Activated T-cell treated with anti-CD3 and anti-CD28 coated beads for 4 hours (primary cell): ENCODE measurements at regions not wholly inside any gene's neighbourhood (a gene's known extent, or its start where the extent isn't known, plus 50 kb on each side); places are given as distances from the start of the nearest gene placed in this dataset.

ENCODE experiments used
- DNase-seq: peaks from one replicate; pipeline ENCODE4 v3.0.0-alpha.2; 2020

DNA sequence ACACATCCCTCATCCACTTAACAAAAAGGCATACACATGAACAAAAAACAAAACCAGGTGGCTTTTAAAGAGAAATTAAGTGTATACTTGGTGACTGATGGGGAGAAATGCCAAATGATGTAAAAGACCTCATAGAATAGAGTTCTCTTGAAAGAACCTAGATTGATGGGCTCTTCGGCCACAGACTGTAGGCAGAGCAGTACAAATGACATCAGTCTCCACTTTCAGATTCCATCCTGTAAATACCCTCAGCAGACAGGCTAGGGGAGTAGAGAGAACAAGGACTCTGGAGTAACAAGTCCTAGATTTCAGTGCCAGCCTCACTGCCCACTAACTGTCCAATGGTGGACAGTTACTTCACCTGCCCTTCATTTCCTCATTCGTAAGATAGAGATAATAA is 203.8 kb downstream of the MZT1 start:
- no peak for DNase-seq

DNA sequence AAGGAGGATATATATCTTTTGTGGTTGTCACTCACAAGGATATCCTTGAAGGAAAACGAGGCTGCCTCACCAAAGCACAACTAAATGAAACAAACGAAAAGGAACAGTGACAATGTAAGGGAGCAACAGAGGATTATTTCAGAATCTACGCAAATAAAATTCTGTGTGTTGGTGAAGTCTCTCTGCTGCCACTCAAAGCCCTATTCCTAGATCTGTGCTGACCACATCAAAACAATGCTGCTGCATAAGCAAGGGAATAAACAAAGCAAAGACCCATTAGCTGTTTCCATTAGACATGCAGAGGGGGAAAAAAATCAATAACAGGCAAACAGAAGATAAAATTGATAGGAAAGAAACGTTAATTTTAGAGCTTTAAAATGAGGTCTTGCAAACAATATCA is 204.4 kb downstream of the MZT1 start:
- DNase-seq, result no peak

DNA sequence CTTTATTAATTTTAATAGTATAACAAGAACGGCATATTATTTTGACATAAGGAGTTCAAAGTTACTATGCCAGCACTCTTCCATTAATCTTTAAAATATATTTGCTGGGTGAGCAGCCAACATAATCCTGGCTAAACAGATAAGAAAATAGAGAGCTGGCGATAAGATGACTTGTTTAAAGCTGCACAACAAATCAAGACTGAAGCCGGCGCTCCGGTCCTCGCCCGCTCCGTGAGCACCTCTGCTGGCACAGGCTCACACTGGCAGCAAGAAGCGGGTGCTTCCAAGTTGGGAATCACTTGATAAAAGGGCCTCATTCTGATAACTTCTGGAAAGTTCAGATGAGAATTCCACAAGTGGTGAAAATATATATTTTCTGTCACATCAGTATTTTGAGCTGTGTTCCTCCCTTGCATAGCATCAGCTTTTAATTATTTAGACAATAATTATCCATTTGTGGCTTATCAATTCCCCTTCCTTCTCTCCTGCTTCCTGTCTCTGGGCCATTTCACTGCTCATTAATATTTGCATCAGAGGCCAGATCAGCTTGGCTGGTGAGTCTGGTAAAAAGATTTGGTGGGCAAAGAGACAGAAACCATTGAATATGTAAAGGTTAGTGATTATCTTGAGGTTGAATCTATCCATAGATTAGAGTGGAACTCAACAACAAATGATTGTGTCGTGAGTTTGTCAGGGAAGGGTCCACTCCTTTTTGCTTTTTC is 205.3 kb downstream of the MZT1 start:
- DNase-seq, result no peak

DNA sequence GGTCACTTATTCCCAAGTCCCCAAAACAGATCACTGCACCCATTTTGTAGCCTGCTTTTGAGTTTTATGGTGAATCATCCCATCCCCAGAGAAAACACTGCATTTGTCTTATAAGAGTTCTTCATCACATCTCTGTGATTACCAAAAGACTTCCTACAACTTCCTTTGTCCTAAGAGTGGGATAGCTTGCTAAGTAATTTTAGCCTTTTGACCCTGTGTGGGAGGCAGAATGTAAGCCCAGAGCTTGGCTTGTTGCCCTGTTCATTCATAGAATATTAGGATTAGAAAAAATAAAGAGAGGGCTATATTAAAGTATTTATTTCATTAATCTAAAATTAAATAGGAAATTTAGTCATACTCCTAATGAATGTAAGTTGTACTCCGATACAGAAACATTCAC is 213.3 kb downstream of the MZT1 start:
- no peak for DNase-seq

DNA sequence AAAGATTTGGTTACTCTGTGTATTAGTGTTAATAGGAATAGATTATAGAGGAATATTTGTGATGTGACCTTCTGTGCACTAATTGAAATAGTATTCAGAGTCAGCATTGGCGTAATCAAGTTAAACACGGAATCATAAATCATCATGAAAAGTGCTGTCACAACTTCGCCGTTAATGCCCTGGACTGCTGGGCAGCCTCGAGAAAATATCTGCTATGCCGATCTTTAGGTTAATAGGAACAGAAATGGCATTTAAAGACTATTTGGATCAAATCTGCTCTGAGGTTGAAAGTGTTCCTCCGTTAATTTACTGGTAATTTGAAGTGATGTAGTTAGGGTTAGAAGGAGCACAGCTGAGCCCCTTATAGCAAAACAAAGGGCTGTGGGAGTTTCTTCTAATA is 219.0 kb downstream of the MZT1 start:
- DNase-seq, result no peak

DNA sequence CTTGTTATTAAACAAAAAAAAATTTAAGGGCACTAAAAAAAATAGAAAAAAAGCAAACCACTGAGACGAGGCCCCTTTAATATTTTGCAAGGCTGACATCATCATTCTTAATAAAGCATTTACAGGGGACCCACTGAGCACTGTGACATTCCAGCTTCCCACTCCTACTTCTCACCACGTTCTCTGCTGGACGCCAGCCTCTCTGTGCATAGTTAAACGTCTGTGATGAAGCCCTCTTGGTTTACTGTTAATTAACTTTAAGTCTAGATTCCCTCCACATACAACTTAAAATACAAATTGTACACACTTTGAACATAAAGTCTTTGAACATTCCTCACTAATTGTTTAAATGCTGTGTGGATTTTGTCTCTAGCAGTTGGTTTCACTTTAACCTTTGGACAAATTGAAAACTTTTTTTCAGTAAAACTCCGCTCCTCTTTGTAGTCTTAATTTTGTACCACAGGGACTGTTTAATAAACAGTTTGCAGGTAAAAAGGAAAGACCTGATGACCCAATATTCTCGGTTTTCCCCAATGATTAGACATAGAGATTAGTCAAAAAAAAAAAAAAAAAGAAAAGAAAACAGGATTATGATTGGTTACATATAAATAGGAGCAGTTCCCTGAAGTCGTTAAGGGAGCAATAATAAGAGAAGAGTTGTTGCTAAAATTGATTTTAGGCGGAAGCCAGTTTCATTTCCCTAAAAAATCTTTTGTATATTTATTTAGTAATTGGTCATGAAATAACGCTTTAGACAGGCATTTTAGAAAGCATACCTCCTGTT is 219.8 kb downstream of the MZT1 start:
- DNase-seq, result no peak

DNA sequence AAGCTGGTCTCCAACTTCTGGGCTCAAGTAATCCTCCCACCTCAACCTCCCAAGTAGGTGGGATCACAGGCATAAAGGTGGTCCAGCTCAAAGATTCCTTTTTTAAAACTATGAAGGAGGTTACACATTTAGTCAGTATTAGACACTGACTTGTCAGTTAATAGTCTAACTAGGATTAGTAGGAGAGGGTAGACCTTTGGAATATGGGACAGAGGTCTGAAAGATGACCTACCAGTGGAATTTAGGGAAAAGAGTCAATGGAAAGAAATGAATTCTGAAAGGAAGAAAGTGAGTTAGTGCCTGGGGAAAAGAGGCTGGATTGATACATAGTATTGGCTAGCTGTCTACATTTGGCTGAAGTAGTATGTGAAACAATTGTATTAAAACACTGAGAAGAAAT is 220.7 kb downstream of the MZT1 start:
- no peak for DNase-seq

DNA sequence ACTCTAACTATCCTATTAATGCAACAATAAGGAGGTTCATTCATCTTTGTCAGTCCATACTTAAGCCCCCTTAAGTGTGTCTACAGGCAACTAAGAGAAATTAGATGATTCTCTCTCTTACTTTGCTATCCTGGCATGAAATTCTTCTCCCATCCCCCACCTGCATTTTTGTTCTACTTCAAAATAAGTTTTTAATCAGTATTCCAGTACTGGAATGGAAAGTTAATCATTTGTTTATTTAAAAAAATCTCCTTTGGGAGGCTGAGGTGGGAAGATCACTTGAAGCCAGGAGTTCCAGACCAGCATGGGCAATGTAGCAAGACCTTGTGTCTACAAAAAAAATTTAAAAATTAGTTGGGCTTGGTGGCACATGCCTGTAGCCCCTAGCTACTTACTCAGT is 222.1 kb downstream of the MZT1 start:
- DNase-seq, result no peak

DNA sequence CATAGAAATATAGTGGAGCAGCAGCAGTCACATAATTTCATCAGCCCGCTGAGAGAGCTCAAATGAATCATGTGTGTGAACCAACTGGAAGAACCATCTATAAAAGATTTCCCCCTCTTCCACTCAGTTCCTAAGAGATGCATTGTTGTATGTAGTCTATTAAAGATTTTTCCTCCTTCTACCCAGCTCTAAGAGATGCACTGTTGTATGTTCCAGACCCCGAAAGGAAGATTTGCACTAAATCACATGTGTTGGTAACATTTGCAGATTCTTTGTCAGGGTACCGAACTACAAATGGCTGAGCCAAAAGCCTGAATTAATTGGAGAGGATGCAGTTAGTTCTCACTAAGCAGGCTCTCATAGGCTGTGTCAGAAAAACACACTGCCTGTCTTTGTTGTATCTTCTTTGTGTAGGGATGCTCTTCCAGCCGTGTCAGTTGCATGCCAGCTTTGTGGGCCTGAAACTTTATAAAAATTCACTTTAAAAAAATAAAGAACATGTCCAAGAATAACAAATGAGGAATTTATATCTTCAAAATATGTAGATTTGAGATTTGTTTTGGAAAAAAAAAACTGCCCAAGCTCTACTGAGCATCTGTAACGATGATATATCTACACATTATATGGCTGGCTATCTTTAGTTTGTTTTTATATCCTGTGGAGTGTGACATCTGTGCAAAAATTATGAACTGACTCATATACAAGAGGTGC is 223.1 kb downstream of the MZT1 start:
- DNase-seq, result no peak

DNA sequence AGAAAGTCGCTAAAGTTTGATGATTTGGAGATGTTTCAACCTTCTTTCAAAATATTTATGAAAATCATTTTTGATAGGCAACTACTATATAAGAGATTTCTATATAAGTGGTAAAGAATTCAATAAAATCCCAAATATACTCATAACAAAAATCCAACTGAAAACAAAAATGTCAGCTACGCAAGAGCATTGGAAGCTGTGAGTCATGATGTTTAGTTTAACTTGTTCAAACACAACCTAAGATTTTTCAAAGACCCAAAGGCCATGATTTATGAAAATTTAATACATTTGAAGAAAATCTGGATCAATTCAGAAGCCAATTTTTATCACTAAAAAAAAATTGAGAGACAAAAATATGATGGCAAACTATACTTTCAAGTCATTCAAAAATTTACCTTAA is 226.6 kb downstream of the MZT1 start:
- no peak for DNase-seq

DNA sequence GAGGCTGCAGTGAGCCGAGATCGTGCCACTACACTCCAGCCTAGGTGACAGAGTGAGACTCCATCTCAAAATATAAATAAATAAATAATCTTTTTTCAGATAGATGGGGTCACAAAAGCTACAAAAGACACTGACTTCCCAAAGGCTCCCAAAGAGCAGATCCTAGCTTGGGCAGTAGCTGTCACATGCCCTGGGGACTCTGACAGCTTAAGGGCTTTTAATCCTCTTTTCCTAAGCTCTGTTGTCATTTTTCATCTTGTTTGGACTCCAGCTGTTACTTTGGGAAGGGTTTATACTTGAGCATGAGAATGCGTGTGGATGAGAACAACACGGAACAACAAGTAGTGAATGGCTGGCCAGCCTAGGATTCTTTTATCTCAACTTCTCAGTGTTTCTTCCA is 231.7 kb downstream of the MZT1 start:
- no peak for DNase-seq

DNA sequence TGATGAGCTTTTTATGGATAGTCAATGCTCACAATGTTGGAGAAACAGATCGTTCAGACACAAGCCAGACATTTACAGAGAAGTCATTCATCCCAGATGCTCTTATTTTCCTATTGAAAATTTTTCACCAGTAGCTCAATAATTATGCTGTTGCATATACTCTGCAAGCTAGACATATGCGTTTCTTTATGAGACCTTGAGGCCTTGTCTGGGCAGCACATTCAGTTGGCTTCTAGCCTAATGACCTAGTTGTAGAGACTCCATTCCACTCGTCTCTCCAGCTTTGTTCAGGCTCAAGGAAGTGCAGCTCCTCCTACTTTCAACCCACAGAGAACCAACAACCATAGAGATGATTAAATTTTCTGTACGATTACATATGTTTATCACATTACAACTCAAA is 237.7 kb downstream of the MZT1 start:
- no peak for DNase-seq

DNA sequence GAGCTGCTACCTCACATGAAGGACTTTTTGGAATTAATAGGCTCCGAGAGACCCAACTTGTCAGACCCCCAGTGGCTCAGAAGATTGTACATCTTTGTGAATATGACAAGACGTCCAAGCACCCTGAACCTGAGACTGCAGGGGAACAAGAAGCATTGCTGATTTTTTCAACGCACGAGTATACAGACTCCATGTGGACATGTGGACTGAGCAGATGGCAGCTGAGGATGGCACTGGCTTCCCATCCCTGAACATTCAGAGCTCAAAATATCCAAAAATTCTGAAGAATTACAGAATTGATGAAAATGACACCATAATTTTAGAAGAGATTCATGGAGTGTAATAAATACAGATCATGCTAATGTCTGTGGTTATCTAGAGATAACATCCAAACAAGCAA is 254.1 kb downstream of the MZT1 start:
- DNase-seq, result no peak

DNA sequence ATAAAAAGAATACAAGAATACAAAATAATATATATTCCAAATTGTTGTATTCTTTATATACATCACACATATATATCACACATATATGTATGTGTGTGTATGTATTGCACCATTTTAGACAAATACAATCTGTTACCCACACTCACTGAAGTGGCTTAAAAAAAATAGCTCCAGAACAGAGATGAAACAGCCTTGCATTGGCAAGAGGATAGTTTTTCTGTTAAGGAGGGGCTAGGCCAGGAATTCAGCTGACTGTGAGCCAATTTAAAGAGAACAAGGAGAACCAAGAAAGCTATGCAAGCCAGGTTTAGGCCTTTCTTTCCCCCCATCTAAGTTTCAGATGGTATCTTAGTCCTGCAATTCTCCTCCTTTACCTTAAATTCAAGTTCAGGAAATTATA is 257.5 kb downstream of the MZT1 start:
- DNase-seq, result no peak

DNA sequence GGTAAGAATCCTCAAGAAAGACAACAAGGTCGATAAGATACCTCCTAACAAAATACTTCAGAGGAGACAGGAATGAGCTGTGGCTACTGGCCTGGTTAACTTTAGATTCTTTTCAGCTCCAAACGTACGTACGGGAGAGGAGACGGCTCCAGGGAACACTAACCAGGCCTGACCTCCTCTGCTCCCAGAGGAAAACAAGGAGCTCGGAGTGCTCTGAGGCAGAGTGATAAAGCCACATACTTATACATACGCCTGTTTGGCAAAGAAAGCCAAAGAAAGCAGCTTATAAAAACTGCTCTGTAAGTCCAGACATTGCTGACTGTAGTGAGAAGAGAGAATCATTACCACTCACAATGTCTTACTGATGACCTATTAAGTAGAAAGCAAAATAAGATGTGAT is 263.9 kb downstream of the MZT1 start:
- no peak for DNase-seq

DNA sequence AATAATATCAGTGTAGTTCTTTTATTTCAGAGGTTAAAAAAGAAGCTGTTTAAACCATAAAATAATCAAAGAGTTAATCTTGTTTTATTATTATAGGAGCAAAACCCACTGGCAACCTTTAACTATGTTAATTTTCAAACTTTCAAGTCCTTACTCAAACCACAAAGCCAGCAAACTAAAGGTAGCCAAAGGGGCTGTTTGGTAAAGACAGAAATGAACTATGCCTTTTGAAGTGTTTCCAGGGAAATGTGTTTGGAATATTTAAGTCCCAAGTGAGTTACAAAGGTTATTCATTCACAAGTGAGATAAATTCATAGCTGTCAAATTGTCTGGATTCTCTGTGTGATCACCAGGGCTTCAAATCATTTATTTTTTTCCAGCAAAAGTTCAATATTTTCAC is 264.7 kb downstream of the MZT1 start:
- no peak for DNase-seq

DNA sequence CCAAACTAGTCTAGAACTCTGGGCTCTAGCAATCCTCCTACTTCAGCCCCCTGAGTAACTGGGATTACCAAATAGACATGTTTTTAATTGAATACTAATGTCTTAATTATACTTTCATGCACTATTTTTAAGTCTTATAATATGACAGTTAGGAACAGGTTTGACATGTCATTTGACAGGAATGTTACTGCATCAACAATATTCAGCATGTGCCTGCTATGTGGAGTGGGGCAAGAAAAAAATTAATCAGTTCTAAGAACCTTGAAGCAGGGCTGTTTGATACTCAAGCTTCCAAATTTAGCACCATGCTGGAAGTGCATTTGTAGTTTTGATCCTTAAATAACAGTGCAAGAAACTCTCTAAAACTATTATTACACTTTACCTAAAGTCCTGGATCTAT is 265.3 kb downstream of the MZT1 start:
- DNase-seq, result no peak

DNA sequence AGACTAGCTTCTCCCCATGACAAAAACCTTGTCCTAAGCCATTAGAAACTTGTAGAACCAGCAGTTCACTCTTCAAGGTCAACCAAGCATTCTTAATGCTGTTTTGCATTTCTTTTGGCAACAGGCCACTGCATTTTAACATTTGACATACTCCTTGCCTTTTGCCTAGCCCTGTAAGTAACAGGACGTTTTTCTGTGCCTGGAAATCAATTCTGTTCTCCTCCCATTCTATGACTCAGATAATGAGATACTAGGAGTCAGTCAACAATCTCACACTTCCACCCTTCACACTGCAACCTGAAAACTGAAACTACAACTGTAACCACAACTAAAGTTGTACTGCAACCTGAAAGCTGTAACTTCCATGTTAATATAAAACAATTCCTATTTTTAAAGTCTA is 268.7 kb downstream of the MZT1 start:
- DNase-seq, result no peak

DNA sequence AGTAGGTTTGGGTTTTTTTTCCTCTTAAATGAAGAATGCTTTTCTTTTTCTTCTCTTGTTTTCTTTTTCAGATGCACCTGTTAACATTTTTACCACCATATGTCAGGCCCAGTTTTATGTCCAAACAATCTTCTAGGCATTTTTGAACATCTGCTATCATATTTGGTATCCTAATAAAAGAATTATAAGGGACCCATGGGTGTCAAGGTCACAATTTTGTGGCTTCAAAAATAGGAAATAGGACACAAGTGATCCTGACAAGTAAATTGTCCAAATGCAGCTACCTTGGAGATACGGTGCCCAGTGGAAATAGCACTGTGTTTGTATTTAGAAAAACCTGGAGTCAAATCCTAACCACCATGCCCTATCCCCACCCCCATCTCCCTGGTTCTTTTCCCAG is 270.3 kb downstream of the MZT1 start:
- DNase-seq, result no peak

DNA sequence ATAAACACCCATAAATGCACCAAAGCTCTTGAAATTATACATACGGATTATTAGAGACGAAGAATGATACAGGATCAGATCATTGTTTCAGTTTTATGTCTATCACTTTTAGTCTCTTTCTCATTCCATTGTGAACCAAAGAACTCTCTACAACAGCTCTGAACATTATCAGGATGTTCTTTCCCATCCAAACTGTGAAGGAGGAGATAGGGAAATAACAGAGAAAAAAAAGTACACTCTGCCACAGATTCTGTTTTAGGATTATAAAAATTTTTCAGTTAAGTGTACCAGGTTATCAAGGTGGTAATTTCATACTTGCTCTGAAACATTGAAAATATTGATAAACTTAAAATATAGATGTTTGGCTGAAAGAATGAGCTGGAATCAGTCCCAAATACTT is 270.9 kb downstream of the MZT1 start:
- no peak for DNase-seq

DNA sequence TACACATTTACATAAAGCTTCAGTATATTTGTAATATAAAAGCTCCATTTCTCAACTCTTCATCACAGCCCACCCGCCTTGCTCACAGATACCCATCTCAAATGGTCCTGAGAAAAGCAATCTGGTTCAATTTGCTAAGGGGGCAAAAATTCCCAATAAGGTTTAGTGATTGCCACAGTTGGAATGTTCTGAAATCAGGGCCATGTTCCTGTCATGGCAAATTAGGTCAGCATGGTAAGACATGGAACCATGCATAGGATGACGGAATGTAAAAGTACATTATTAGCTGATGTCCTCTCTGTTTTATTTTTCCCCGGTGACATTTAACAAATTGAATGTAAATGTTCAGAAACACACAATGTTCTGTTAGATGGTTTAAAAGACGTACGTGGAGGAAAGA is 274.3 kb downstream of the MZT1 start:
- no peak for DNase-seq

DNA sequence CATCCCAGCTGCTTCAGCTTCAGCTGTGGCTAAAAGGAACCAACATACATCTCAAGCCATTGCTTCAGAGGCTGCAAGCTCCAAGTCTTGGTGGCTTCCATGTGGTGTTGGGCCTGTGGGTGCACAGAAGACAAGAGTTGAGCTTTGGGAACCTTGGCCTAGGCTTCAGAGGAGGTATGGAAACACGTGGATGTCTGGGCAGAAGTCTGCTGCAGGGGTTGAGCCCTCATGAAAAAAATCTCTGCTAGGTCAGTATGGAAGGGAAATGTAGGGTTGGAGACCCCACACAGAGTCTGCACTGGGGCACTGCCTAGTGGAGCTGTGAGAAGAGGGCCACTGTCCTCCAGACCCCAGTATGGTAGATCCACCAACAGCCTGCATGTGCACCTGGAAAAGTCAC is 279.3 kb downstream of the MZT1 start:
- no peak for DNase-seq

DNA sequence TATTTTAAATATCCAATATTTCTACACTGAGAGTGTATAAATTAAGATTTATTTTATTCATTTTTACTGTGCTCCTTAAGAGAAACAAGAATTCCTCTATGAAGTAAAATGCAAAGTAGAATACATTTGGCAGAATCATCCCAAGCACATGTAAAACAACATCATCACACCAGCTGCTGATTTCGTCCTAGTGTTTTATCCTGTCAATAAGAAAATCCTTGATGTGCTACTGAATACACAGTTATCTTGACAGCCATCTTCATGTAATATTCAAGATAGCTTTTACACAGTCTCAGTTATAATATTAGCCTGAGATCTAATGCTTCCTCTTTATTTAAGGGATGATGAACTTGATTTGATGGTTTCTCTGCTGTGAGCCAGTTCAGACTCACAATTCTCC is 282.4 kb downstream of the MZT1 start:
- no peak for DNase-seq

DNA sequence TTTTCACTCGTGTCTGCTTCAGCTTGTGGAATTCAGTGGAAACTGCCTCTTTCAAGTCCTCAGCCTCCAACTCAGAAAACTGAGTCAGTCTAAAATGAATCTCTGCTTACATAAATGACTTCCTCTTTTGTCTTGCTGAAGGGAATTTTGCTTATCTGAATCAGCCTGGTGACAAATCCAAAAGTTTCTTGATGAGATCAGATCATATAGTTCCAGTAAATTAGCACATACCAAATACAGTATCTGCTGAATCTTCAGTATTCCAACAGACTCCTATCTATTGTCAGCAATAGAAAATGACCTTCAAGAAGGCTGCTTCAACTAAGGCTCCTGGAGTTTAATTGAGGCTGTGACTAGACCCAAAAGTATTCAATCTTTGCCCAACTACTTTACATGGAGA is 290.0 kb downstream of the MZT1 start:
- no peak for DNase-seq
